Choroid plexus epithelial cell (primary cell): ENCODE measurements at regions not wholly inside any gene's neighbourhood (a gene's known extent, or its start where the extent isn't known, plus 50 kb on each side); places are given as distances from the start of the nearest gene placed in this dataset.
A peak's percentile ranks its signal among the peaks of the same experiment; 100 is the strongest.

Experiments
- DNase-seq: peaks from one replicate; pipeline ENCODE4 v3.0.0-alpha.2; 2010; ENCODE audit warnings: low read depth
- H3K4me3 ChIP-seq: 2 replicates; pipeline ENCODE4 v1.5.1; 2011; ENCODE audit warnings: low read depth, mild to moderate bottlenecking, control low read depth, low read length, moderate library complexity
- TF ChIP-seq, protein P1 (sequence below): conservative IDR thresholded peaks from 2 replicates; pipeline ENCODE4 v1.5.1; 2011; ENCODE audit warnings: low read depth, mild to moderate bottlenecking, control low read depth, inconsistent platforms, low read length, moderate library complexity

DNA sequence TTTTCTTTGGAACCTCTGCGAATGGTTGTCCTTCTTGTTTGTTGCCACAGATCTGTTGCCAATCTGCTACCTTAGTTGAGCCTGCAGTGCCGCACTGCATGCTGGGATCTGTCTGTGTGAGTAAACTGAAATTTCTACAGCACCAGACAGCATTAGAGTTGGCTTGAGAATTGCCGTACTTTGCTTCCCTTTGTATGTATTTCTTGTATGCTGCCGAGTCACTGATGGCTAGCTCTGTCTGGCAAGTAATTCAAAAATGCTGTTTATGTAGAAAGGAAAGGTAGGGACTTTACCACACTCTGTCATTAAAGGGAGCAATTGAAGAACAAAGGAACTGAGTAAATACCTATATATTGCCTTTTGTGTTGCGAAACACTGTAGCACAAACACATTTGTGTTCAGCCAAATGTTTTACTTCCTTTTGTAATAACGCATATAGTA lies 857.4 kb downstream of the USP25 start:
- H3K4me3 ChIP-seq: peak overlapping the region; percentile 44
- TF ChIP-seq, protein P1, sequence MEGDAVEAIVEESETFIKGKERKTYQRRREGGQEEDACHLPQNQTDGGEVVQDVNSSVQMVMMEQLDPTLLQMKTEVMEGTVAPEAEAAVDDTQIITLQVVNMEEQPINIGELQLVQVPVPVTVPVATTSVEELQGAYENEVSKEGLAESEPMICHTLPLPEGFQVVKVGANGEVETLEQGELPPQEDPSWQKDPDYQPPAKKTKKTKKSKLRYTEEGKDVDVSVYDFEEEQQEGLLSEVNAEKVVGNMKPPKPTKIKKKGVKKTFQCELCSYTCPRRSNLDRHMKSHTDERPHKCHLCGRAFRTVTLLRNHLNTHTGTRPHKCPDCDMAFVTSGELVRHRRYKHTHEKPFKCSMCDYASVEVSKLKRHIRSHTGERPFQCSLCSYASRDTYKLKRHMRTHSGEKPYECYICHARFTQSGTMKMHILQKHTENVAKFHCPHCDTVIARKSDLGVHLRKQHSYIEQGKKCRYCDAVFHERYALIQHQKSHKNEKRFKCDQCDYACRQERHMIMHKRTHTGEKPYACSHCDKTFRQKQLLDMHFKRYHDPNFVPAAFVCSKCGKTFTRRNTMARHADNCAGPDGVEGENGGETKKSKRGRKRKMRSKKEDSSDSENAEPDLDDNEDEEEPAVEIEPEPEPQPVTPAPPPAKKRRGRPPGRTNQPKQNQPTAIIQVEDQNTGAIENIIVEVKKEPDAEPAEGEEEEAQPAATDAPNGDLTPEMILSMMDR: no peak
- DNase-seq: peak; percentile 96

DNA sequence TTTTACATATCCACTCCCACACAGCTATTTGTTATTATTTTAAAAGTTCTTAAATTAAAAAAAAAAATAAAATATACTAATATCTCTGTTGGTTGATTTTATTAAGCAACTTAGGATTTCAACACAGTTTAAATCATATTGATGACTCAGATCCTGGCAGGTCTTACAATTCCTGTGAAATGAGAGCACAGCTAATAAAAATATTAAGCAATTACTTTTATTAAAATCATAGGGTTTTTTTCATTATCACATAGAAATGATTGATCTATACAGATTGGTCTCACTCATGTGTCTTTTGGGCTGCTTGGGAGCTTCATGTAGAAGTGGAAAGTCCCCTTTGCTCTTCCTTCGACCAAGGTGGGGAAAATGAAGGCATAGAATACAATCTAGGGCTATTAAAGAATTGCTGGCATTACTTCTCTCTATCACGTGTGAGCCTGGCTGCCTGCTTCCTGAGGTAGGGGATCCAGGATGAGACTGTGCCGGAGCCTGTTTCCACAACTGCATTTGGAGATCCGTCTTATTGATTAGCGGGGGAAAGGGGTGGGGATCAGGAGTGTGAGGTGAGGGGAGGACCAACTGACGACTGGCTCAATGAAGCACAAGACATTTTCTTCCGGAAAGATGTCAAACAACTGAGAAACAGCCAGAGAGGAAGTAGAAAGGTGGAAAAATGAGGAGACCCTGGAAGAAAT lies 858.0 kb downstream of the USP25 start:
- H3K4me3 ChIP-seq: peak overlapping the region; percentile 51
- peak; percentile 88 for DNase-seq
- TF ChIP-seq, protein P1: no peak

- peak overlapping the region; percentile 51 for H3K4me3 ChIP-seq
- TF ChIP-seq, protein P1: no peak
- peak; percentile 94 for DNase-seq
These were observed 858.7 kb downstream of the USP25 start for GRCh38 chr21:16588433-16588860.

DNA sequence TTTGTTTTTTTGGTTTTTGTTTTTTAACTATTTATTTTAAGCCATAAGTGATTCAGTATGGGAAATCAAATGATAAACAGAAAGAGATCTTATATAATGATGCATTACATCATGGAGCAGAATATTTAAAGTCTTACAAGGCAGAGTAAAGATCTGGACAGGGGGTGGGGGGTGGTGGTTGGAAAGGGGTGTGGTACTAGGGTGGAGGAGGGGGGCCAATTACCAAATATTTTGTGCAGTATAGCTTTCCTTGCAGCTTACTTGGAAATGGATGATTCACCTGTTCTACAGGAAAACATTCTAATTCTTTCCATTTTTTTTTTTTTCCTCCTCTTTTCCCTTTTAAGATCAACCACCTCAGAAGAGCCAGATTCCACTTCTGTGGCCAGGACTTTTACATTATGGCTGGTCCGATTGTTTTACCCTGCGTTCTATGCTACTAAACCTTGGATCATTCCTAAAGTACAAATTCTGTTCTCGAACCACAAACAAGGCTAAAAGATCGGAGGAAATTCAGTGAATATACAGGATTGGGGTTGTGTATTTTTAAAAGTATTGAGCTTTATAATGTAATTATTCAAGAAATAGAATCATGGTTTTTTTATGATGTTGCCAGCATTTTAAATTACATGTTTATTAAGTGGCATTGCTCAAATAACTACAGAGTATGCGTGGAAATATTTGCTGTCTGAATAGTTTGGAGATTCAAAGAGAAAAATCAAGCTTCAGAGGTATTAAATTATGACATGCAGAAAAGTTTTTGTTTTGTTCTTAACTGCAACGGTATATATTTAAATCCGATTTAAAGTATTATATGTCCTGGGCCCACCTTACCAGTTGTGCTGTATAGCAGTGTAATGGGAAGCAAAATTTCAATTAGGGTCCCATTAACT lies 859.5 kb downstream of the USP25 start:
- DNase-seq: no peak
- TF ChIP-seq, protein P1: no peak
- no peak overlapping the region for H3K4me3 ChIP-seq

GRCh38 chr21:16590186-16590585 lies 860.4 kb downstream of the USP25 start:
- TF ChIP-seq, protein P1: no peak
- no peak for DNase-seq
- no peak overlapping the region for H3K4me3 ChIP-seq

DNA sequence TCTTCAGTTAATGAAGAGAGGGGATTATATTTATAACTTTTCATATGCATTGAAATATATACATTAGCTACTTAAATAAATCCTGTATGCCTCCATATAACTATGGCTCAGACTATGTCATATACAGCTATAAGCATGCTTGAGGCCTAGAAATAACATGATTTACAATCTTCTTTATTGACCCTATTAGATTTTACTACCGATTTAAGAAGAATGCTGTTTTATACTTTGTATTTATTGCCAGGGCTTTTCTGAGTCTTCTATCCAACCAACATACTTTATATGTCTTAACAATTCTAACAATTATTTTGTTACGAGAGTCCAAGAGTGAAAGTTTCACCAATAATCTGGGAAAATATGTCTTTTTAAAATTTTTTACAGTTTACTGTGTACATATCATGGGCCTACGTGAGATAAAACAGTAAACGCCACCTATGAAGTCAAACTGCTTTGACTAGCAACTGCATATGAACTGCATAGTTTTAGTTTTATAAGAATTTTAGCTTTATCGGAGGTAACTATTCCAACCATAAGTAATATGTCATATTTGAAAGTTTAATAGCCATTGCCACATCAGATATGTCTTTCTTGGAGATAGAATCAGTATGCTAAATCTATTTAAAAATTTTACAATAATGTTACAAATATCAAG lies 861.0 kb downstream of the USP25 start:
- DNase-seq: no peak
- no peak overlapping the region for H3K4me3 ChIP-seq
- TF ChIP-seq, protein P1: no peak
